ENCODE measurements at regions not wholly inside any gene's neighbourhood (a gene's known extent, or its start where the extent isn't known, plus 50 kb on each side); places are given as distances from the start of the nearest gene placed in this dataset.

DNA sequence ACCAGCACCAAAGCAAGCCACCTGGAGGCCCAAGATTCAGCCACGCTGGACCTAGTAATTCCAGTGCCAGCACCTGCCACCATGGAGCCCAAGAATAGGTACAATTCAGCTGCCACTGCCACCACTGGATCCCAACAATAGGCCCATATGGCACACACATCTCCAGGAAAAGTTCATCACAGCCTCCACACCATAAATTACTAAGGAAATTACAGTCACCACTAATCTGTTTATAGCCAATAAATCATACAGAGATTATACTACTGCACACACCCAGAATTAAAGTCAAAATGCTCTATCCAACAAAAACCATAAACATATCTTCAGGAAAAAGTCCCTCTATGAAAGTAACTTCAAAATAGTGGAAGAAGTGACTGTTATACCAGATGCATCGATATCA, 242.8 kb downstream of the SPATA31D1 start:
- no peak for DNase-seq

DNA sequence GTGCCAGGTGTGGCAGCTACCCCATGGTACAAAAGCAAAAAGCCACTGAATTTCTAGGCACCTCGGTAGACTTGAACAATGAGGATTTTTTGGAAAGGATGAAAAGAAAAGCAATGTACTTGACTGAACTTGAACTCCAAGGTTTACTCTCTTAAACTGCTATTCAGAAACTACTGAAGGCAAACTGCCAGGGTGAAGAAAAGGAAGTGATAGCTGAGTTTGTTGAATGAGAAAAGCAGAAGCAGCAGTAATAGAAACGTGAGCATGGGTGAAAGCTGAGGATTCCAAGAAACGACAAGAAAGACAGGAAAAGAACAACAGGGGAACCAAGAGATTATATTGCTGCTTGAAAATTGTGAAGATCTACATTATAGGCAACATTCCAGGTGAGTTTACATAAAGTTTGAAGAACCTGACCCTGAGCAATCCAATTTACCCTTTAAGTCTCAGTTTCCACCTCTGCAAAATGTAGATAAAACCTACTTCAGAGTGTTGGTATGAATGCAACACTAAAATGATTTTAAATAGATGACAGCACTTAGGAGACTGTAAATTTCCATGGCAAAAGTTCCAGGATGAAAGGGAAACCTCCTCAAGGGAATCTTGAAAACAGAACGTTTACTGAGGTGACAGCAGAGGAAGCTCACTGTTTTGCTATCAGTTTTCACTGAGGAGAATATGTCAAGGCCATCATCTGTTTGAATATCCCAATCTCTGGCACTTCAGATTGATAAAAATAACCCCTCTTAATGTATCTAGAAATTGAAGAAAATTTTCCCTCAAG, 245.8 kb downstream of the SPATA31D1 start:
- no peak for DNase-seq

DNA sequence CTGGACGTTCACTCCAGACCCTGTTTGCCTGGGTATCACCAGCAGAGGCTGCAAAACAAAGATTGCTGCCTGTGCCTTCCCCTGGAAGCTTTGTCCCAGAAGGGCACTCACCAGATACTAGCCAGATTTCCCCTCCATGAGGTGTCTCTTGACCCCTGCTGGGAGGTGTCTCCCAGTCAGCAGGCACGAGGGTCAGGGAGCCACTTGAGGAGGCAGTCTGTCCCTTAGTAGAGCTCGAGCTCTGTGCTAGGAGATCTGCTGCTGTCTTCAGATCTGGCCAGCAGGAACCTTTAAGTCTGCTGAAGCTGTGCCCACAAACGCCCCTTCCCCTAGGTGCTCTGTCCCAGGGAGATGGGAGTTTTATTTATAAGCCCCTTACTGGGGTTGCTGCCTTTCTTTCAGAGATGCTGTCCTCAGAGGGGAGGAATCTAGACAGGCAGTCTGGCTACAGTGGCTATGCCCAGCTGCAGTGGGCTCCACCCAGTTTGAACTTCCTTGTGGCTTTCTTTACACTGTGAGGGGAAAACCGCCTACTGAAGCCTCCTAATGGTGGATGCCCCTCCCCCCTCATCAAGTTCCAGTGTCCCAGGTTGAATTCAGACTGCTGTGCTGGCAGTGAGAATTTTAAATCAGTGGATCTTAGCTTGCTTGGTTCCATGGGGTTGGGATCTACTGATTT, 253.9 kb downstream of the SPATA31D1 start:
- no peak for DNase-seq

DNA sequence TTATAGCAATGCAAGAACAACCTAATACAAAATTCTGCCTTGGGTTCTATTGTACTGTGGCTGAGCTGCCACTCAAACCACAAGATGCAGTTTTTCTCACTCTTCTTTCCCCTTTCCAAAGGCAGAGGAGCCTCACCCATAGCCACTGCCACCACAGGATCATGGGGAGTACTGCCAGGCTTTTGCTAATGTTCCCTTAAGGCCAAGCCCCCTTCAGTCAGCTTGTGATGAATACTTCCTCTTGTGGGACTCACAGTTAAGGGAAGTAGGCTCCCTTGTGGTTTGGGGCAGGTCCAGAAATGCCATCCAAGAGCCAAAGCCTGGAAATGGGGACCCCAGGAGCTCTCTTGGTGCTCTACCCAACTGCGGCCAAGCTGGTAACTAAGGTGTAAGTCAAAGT, 258.7 kb downstream of the SPATA31D1 start:
- DNase-seq: no peak

DNA sequence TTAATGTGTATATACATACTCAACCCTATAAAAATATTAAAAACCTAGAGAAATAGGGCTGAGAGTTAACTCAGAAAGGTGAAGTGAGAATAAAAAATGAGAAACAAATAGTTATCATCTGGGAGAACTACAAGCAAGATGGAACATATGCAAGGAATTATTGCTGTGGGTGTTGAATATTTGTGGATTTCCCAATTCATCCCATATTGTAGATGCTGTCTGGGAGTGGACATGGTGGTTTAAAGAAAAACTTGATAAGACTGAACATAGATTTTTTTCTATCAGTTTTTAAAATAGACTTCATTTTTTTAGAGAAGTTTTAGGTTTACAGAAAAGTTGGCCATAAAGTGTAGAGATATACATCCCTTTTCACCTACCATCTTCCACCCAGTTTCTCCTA, 263.5 kb downstream of the SPATA31D1 start:
- DNase-seq: no peak

DNA sequence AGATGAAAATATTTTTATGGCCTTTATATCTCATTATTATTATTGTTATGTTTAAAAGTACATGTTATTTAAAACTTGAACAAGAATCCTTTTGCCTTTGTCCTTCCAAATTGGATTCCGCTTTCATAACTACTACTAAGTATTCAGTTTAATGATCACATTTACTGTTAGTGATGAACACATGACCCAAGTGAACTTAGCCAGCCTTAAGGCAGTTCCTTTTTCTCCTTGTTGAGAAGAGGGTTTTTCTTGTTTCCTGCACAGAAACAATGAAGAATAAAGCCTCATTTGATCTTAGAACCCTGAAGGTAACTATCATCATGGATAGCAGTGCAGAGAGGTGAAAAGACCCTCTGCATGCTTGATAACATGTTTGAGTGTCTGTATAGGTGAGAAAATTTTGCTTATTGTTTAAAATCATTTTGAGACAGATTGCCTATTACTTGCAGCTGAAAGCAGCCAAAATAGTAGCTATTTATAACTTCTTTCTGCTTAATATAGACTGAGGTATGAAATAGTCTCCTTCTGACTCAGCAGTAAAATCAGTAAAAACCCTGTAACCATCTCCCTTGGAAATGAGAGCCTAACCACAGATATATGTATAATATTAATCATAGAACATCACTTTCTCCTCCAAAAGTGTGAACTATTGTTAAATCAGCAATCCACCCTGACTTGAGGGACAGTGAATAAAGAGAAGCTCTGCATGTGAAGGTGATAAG, 266.2 kb downstream of the SPATA31D1 start:
- no peak for DNase-seq

DNA sequence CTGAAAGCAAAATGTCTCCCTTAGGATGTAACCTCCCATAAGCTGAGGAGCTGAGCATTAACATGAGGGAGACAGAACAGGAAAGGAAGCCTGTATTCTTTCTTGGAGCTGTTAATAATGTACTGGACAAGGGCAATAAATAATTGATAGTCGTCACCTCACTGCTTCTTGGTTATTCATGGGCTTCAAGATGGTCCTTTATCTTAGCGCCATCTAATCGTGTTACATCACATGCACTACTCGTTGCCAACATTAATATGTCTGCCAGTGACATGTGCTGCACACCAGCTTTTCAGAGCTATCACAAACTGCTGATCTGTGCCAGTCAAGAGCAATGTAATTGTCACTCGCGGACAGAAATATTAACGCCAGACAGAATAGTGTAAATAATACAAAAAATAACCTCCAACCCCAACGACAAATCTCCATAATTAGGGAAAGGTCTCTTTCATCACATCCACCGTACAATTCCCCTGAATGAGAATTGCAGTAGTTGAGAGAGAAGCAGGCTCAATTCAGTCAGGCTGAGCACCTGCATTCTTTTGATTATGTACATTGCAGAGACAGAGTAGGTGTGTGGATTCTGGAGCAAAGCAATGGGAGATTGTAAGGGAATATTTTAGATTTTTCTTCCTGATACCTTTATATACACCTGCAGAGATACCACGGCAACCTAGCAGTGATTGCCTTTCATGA, 267.1 kb downstream of the SPATA31D1 start:
- DNase-seq: no peak

DNA sequence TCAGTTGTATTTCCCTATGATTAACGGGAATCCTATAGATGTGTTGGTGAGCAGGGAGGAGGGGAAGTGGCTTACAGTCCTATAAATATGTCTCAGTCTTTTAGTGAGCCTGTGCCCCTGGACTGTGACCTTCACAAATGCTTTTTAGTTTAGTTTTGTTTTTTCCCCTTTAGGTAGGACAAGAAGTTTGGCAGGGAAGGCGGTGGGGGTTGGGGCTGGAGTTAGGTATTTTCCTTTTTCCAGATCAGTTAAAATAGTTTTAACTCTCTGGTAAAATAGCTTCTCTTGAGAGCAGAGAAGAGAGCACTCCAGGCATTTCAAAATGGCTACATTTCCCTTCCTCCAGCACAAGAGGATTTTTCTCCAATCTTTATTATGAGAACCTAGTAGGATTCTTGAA, 272.1 kb downstream of the SPATA31D1 start:
- no peak for DNase-seq

DNA sequence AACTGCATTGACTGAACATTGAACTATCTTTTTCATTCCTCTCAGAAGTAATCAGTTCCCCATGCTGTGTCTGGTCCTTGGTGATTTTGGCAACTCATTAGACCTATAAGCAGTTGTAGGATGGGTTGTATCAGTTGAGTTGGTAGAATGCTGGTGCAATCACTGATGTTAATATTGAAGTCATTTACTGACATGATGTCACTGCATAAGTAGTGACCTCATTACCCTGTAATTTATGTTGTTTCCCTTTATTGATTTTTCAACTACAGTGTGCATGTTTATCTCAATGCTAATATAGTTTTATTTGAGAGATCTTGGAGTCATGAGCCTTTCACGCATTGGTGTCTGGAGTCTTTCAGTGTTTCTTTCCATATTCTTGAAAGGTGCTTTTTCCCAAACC, 275.0 kb downstream of the SPATA31D1 start:
- DNase-seq: no peak

DNA sequence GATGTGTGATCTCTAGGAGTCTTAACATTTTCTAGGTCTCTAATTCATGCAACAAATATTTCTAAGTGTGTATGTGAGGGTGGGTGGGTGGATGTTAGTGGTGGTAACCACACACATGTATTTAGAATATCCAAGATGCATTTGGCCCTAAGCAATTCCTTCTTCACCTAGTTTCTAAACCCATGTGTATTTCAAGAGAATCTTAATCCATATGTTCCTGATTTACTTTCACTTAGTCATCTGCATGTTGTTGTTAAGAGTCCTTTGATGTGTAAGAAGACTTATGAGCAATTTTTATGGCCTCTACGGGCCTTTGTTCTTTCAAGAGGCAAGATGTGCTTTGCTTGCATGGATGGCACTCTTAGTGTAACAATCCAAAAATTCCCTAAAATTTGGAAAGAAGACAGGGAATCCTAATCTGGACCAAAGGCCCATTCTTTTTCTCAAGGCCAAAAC, 282.6 kb downstream of the SPATA31D1 start:
- no peak for DNase-seq

DNA sequence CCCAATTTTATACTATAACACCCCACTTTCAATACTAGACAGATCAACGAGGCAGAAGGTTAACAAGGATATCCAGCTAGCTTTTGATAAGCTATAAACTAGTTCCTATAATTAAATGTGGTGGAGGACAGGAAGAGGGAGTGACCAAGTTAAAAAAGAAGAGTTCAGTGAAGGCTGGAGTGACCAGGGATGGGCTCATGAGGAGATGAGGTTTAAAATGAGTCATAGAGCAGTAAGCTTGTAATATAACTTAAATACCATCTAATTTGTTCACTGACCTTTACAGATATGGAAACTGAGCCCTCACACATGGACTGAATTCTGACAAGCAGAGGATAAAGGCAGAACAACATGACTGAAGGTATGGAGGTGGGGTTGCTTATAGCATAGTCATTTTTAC, 284.5 kb downstream of the SPATA31D1 start:
- no peak for DNase-seq

DNA sequence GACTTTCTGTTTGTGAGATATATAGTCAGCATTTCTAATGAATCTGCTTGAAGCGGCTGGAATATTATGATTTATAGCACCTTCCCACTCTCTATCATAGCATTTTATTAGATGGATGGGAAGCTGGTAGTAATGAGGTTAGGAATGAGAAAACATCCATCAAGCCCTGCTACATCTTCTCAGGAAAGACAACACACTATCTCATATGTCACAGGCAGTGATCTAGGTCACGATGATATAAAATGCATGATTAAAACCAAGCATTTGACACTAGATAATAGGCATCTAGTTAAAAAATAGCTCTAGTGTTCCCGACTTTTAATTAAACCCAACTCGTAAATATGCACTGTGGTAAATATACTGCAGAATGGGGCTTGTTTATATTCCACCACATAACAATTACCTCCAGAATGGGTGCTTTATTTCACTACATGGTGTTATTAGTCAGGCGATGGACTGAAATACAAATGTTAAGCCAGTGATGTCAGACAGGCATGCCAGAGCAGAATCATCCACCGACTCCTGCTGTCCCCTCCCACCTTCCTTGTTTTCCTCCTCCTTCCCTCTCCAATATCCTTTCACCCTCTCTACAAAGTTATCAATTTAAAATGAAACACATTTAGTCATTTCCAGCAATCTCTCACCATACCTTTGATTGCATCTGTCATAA, 286.8 kb downstream of the SPATA31D1 start:
- no peak for DNase-seq

DNA sequence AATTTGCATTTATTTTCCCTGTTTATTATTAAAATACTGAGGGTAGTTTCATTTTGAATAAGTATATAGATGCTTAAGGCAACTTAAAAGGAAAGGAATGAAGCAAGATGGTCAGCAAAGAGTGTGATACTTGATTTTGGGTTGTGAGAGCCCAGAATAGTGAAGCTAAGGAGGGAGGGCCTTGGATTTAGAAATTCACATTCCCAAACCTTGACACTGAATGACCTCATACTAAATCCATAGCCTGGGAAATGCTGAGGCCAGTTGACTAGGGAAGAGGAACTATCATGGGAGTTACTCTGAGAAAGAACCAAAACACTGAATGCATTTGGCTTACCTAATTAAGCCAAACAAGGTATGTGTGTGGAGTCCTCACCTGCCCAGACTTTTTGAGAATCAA, 292.5 kb downstream of the SPATA31D1 start:
- no peak for DNase-seq

DNA sequence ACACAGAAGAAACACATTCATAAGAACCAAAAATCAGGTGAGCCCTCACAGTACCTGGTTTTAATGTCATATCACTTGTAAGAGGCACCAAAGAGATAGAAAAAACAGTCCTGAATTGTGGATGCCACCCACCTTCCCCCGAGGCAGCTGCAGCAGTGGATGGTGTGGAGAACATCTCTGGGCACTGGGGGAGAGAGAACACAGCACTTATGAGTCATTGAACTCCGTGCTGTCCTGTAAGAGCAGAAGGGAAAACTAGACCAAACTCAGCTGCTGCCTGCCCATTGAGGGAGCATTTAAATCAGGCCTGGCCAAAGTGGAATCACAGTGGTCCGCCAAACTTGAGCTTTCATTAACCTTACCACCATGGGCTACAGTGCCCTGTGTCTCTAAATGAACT, 296.2 kb downstream of the SPATA31D1 start:
- no peak for DNase-seq

DNA sequence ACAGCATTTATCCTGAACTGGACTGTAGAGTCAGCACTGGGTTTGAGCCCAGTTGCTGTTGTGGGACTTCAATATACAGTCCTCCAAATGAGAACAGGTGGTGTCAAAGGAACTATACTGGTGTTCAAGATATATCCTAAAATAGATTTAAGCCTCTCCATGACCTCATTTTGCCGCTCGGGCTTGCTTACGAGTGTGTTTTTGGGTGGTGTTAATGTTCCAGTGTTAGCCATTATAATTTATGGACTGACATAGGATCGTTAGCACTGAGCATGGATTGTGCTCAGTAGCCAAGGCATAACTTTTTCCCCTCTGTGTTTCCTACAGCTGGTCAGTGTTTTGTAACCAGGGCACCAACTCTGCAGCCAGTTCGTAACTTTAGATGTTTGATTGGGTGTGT, 306.6 kb downstream of the SPATA31D1 start:
- DNase-seq: no peak

DNA sequence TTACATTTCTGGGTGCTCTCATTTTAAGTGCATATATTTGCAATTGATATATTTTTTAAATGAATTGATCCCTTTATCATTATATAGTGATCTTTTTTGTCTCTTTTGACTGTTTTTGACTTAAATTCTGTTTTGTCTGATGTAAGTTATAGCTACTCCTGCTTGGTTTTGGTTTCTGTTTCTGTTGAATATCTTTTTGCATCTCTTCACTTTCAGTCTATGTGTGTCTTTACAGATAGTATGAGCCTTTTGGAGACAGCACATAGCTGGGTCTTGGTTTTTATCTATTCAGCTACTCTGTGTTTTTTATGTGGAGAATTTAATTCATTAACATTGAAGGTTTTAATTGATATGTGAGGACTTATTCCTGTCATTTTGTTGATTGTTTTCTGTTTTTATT, 311.3 kb downstream of the SPATA31D1 start:
- no peak for DNase-seq

DNA sequence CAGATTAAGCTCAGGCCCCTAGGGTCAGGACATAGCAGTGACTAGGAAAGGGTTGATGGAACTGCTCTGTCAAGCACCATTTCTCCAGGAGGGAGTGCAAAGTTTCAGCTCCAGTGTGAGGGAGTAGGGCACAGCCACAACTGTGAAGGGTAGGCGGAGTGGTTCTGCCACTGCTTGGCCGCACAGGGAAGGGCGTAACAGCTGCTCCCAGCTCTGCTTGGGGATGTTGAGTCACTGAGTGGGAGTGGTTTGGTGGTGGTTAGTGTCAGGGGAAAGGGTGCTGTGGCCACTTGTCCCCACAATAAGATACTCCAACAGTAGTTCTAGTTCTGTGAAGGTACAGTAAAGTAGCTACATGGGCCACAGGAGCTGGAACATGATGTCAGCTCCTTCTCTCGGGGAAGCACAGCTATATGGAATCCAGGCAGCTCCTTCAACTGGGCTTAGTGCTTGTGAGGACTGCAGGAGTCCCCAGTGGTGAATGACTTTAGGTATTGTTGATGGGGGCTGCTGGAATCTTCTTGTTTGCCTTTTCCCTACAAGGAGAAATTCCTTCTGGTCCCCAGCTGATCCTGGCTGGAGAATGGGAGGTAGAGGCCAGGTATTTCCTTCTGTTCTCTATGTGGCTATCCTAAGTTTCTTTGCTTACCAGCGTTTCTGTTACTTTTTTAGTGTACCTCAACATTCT, 314.5 kb downstream of the SPATA31D1 start:
- no peak for DNase-seq

DNA sequence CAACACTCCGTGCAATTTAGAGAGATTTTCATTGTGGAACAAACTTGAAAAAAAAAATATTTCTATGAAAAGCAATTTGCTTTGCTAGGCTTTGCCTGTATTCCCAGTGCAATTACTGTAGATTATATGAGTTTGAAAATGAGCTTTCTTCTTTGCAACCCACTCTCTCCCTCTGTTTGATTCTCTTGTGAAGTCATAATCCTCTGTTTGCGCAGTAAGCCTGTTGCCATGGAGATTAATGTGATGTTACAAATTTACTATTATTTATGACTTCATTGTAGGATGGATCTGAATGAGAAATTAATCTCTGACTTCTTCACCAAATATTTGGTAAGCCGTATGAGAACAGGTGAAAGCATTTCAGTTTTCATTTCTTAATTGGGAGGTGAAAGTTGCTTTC, 320.3 kb downstream of the SPATA31D1 start:
- peak in 1 of 2 experiments; percentile 0 for DNase-seq

DNA sequence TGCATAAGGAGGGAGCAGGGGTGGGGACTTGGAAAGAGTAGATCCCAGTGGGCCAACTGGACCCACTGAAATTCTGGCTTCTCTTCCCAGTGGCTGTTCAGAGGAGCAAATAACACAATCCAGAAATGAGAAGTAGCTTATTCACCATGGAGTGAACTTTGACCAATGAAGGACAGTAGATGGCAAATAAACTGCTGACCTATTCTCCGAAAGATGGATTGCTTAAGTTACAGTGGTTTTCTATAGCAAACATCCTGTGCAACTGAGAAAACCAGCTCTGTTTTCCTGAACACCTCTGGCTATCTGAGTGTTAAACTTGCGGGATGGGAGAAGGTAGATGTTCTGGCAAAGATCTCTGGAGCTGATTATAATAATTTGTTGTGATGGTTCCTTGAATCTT, 325.1 kb downstream of the SPATA31D1 start:
- DNase-seq: no peak

DNA sequence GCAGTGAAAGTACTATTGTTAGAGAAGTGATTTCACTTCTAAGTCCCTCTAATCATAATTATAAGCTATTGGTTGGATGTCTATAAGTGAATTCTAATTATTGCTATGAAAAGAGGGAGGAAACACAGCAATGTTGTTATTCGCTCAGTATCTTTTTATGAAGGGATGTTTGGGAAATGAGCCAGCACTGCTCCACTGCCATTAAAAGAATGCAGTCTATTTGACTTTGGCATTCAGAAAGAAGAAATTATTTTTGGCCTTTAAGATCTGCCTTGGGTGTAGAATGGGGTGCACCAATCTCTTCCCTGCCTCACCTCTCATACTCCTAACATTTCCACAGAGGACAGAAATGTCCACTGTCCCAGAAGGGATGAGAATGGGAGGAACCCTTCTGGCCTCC, 332.0 kb downstream of the SPATA31D1 start:
- DNase-seq: no peak

DNA sequence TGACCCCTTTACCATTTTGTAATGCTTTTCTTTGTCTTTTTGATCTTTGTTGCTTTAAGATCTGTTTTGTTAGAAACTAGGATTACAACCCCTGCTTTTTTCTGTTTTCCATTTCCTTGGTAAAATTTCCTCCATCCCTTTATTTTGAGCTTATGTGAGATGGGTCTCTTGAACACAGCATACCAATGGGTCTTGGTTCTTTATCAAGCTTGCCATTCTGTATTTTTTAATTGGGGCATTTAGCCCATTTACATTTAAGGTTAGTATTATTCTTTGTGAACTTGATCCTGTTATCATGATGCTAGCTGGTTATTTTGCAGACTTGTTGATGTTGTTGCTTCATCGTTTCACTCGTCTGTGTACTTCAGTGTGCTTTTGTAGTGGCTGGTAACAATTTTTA, 337.3 kb downstream of the SPATA31D1 start:
- no peak for DNase-seq

DNA sequence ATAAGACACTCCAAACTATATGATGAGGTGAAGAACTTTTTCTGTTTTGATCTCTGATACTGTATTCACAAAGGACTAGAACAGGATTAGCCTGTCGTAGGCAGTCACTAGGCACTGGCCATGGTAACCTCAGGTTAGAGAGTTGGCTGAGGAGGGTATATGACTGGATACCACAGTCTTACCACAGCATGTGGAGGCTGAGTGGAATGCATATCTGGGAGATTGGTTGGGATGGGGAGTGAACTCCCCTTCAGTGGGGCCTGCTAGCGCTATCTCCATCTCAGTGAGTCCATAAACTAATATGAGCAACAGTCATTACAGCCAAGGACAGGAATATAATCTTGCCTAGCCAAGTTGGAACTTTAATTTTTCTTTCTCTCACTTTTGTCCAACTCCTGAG, 339.1 kb downstream of the SPATA31D1 start:
- DNase-seq: no peak
